ENCODE measurements at regions not wholly inside any gene's neighbourhood (a gene's known extent, or its start where the extent isn't known, plus 50 kb on each side); places are given as distances from the start of the nearest gene placed in this dataset.

GRCh38 chr6:22708469-22708868, 139.1 kb downstream of the HDGFL1 start:
- TF ChIP-seq, protein P1, sequence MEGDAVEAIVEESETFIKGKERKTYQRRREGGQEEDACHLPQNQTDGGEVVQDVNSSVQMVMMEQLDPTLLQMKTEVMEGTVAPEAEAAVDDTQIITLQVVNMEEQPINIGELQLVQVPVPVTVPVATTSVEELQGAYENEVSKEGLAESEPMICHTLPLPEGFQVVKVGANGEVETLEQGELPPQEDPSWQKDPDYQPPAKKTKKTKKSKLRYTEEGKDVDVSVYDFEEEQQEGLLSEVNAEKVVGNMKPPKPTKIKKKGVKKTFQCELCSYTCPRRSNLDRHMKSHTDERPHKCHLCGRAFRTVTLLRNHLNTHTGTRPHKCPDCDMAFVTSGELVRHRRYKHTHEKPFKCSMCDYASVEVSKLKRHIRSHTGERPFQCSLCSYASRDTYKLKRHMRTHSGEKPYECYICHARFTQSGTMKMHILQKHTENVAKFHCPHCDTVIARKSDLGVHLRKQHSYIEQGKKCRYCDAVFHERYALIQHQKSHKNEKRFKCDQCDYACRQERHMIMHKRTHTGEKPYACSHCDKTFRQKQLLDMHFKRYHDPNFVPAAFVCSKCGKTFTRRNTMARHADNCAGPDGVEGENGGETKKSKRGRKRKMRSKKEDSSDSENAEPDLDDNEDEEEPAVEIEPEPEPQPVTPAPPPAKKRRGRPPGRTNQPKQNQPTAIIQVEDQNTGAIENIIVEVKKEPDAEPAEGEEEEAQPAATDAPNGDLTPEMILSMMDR (conservative IDR thresholded peaks at IDR 0.05): no peak
- peaks cover 15% of the 10 kb centered on the region for H3K4me1 Mint-ChIP-seq (ENCODE audit: unreplicated experiment)
- no peak for DNase-seq (ENCODE audit: extremely low spot score, unreplicated experiment)
- no peak overlapping the region for H3K27ac Mint-ChIP-seq
- H3K27me3 Mint-ChIP-seq: no peaks in the 10 kb centered on the region
- no peaks in the 10 kb centered on the region for H3K9me3 Mint-ChIP-seq
- H3K36me3 Mint-ChIP-seq: no peaks in the 10 kb centered on the region
- no peak overlapping the region for H3K4me3 Mint-ChIP-seq

DNA sequence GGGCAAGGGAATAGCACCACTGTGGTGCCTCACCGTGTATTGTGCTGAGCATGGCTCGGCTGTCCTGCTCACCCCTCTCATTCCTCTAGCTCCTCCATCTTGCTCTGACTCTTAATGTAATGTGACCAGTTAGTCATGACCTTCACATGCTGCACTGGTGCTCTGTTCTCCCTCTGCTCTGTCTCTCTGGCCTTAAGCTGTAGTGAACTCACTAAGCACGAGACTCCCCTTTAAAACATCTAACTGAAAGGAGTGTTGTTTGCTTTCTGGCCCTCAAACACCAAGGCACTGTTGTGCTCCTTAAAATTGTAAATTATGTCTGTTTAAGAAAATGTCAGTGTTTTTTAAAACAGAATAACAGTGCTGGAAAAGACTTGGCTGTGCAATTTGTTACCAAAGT, 140.4 kb downstream of the HDGFL1 start:
- no peaks in the 10 kb centered on the region for H3K36me3 Mint-ChIP-seq
- no peaks in the 10 kb centered on the region for H3K27me3 Mint-ChIP-seq
- no peak for DNase-seq (ENCODE audit: extremely low spot score, unreplicated experiment)
- no peak overlapping the region for H3K4me3 Mint-ChIP-seq
- no peak overlapping the region for H3K27ac Mint-ChIP-seq
- TF ChIP-seq, protein P1 (conservative IDR thresholded peaks at IDR 0.05): no peak
- peaks cover 15% of the 10 kb centered on the region for H3K4me1 Mint-ChIP-seq (ENCODE audit: unreplicated experiment)
- H3K9me3 Mint-ChIP-seq: no peaks in the 10 kb centered on the region

- Mint-ChIP-seq H3K9me3 (no peaks in the 10 kb centered on the region), H3K36me3 (no peaks in the 10 kb centered on the region), H3K27ac (no peak overlapping the region), H3K27me3 (no peaks in the 10 kb centered on the region), H3K4me1 (ENCODE audit: unreplicated experiment) (no peaks in the 10 kb centered on the region), H3K4me3 (no peak overlapping the region)
- TF ChIP-seq, protein P1 (conservative IDR thresholded peaks at IDR 0.05): no peak
- no peak for DNase-seq (ENCODE audit: extremely low spot score, unreplicated experiment)
Observed at GRCh38 chr6:22716721-22717120, 147.4 kb downstream of the HDGFL1 start.

DNA sequence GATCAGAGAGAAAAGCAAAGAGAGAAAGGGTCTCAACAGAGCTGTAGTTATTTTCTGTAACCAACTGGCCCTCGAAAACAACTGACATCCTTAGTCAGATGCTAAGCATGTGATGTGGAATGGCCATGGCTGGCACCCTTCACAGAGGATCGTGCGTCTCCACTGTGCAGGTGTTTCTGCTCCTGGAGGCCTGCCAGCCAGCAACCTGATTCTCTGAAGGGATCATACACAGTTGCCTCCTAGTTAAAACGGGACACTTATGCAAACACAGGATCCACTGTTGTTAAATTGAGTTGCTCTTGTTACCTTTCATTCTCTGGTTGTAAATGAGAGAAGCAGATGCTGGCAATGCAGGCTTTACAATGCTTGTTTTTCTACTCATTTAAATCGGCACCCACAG, 148.5 kb downstream of the HDGFL1 start:
- DNase-seq (ENCODE audit: extremely low spot score, unreplicated experiment): no peak
- no peaks in the 10 kb centered on the region for H3K4me1 Mint-ChIP-seq (ENCODE audit: unreplicated experiment)
- no peaks in the 10 kb centered on the region for H3K27me3 Mint-ChIP-seq
- H3K9me3 Mint-ChIP-seq: peaks cover 3% of the 10 kb centered on the region
- no peak overlapping the region for H3K27ac Mint-ChIP-seq
- H3K36me3 Mint-ChIP-seq: peaks cover 3% of the 10 kb centered on the region
- no peak overlapping the region for H3K4me3 Mint-ChIP-seq
- TF ChIP-seq, protein P1 (conservative IDR thresholded peaks at IDR 0.05): no peak

- no peak overlapping the region for H3K4me3 Mint-ChIP-seq
- TF ChIP-seq, protein P1 (conservative IDR thresholded peaks at IDR 0.05): no peak
- H3K27me3 Mint-ChIP-seq: no peaks in the 10 kb centered on the region
- peaks cover 3% of the 10 kb centered on the region for H3K9me3 Mint-ChIP-seq
- H3K36me3 Mint-ChIP-seq: peaks cover 3% of the 10 kb centered on the region
- H3K27ac Mint-ChIP-seq: no peak overlapping the region
- peaks cover 14% of the 10 kb centered on the region for H3K4me1 Mint-ChIP-seq (ENCODE audit: unreplicated experiment)
- DNase-seq (ENCODE audit: extremely low spot score, unreplicated experiment): no peak
Observed at GRCh38 chr6:22722913-22723312, 153.5 kb downstream of the HDGFL1 start.

DNA sequence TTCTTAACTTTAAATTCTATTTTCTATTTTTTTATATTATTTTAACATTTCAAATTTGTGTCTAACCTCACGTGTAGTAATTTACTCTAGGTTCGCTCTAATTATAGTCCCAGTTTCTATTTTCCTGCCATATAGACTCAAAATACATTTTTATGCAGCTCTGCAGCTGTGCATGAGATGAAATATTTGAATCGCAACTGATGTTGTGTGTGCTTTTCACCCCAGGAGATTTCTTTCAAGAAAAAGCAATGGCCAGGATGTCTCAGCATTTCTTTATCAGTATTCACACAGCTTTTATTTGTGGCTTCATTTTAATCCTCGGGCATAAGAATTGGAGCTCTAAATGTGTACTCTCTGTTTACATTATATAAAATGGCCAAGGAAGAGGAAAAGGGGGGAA, 157.6 kb downstream of the HDGFL1 start:
- Mint-ChIP-seq H3K4me1 (ENCODE audit: unreplicated experiment) (peaks cover 21% of the 10 kb centered on the region), H3K36me3 (peaks cover 1% of the 10 kb centered on the region), H3K27ac (no peak overlapping the region), H3K4me3 (no peak overlapping the region), H3K27me3 (no peaks in the 10 kb centered on the region), H3K9me3 (peaks cover 1% of the 10 kb centered on the region)
- no peak for DNase-seq (ENCODE audit: extremely low spot score, unreplicated experiment)
- TF ChIP-seq, protein P1 (conservative IDR thresholded peaks at IDR 0.05): no peak

Data from type B pancreatic cell (in vitro differentiated cells).